ENCODE measurements at regions not wholly inside any gene's neighbourhood (a gene's known extent, or its start where the extent isn't known, plus 50 kb on each side); places are given as distances from the start of the nearest gene placed in this dataset.

GRCh38 chr10:124165311-124165710 lies 71.9 kb upstream of the CHST15 start:
- no peak for DNase-seq (ENCODE audit: low spot score)

GRCh38 chr10:124164264-124164663 lies 70.9 kb upstream of the CHST15 start:
- no peak for DNase-seq (ENCODE audit: low spot score)
- in situ Hi-C loops (cut with HindIII; ENCODE audit: low sequenced_read_pairs): no loop called here

More at GRCh38 chr10:124165311-124165710, 71.9 kb upstream of the CHST15 start:
- in situ Hi-C loops (cut with HindIII; ENCODE audit: low sequenced_read_pairs): no loop called here

- in situ Hi-C loops (cut with HindIII; ENCODE audit: low sequenced_read_pairs): no loop called here
- no peak for DNase-seq (ENCODE audit: low spot score)
Measured at GRCh38 chr10:124162774-124163354, 69.5 kb upstream of the CHST15 start.

GRCh38 chr10:124162136-124162535 lies 68.7 kb upstream of the CHST15 start:
- in situ Hi-C loops (cut with HindIII; ENCODE audit: low sequenced_read_pairs): no loop called here
- no peak for DNase-seq (ENCODE audit: low spot score)

- DNase-seq (ENCODE audit: low spot score): no peak
- in situ Hi-C loops (cut with HindIII; ENCODE audit: low sequenced_read_pairs): no loop called here
Measured at GRCh38 chr10:124161601-124162000, 68.2 kb upstream of the CHST15 start.

GRCh38 chr10:124160943-124161582 lies 67.7 kb upstream of the CHST15 start:
- DNase-seq (ENCODE audit: low spot score): no peak
- in situ Hi-C loops (cut with HindIII; ENCODE audit: low sequenced_read_pairs): no loop called here

- in situ Hi-C loops (cut with HindIII; ENCODE audit: low sequenced_read_pairs): no loop called here
- DNase-seq (ENCODE audit: low spot score): no peak
Measured at GRCh38 chr10:124160176-124160575, 66.8 kb upstream of the CHST15 start.

GRCh38 chr10:124159153-124159552 lies 65.8 kb upstream of the CHST15 start:
- in situ Hi-C loops (cut with HindIII; ENCODE audit: low sequenced_read_pairs): no loop called here
- no peak for DNase-seq (ENCODE audit: low spot score)

GRCh38 chr10:124158592-124158991 lies 65.2 kb upstream of the CHST15 start:
- no peak for DNase-seq (ENCODE audit: low spot score)
- in situ Hi-C loops (cut with HindIII; ENCODE audit: low sequenced_read_pairs): no loop called here

- in situ Hi-C loops (cut with HindIII; ENCODE audit: low sequenced_read_pairs): no loop called here
- no peak for DNase-seq (ENCODE audit: low spot score)
Measured at GRCh38 chr10:124157271-124157681, 63.9 kb upstream of the CHST15 start.

GRCh38 chr10:124156524-124157260 lies 63.3 kb upstream of the CHST15 start:
- no peak for DNase-seq (ENCODE audit: low spot score)
- in situ Hi-C loops (cut with HindIII; ENCODE audit: low sequenced_read_pairs): no loop called here

GRCh38 chr10:124155781-124156435 lies 62.5 kb upstream of the CHST15 start:
- in situ Hi-C loops (cut with HindIII; ENCODE audit: low sequenced_read_pairs): no loop called here
- no peak for DNase-seq (ENCODE audit: low spot score)

- in situ Hi-C loops (cut with HindIII; ENCODE audit: low sequenced_read_pairs): no loop called here
- DNase-seq (ENCODE audit: low spot score): no peak
Measured at GRCh38 chr10:124153023-124153826, 59.8 kb upstream of the CHST15 start.

- in situ Hi-C loops (cut with HindIII; ENCODE audit: low sequenced_read_pairs): no loop called here
- peak; percentile 2 for DNase-seq (ENCODE audit: low spot score)
Measured at GRCh38 chr10:124152139-124153022, 59.0 kb upstream of the CHST15 start.

GRCh38 chr10:124151466-124152095 lies 58.2 kb upstream of the CHST15 start:
- in situ Hi-C loops (cut with HindIII; ENCODE audit: low sequenced_read_pairs): no loop called here
- no peak for DNase-seq (ENCODE audit: low spot score)

GRCh38 chr10:124150807-124151417 lies 57.5 kb upstream of the CHST15 start:
- in situ Hi-C loops (cut with HindIII; ENCODE audit: low sequenced_read_pairs): no loop called here
- no peak for DNase-seq (ENCODE audit: low spot score)

- in situ Hi-C loops (cut with HindIII; ENCODE audit: low sequenced_read_pairs): no loop called here
- no peak for DNase-seq (ENCODE audit: low spot score)
Measured at GRCh38 chr10:124150189-124150806, 56.9 kb upstream of the CHST15 start.

Data from G401 (cell line).